Suprapubic skin (tissue), 4 donors: ENCODE measurements at regions not wholly inside any gene's neighbourhood (a gene's known extent, or its start where the extent isn't known, plus 50 kb on each side); places are given as distances from the start of the nearest gene placed in this dataset.
A peak's percentile ranks its signal among the peaks of the same experiment; 100 is the strongest.

Experiments used
- DNase-seq, 2 donors: peaks; one replicate each; pipeline ENCODE4 v3.0.0-alpha.2; 2019; ENCODE audit warnings: low spot score in 2 of 2
- H3K27ac ChIP-seq: fragments of 200-600 bp; sonication (generic); one replicate; pipeline ENCODE4 v1.5.1; 2019
- H3K27me3 ChIP-seq: fragments of 200-600 bp; sonication (generic); one replicate; pipeline ENCODE4 v1.5.1; 2019
- H3K36me3 ChIP-seq: fragments of 200-600 bp; sonication (generic); one replicate; pipeline ENCODE4 v1.5.1; 2019
- H3K4me1 ChIP-seq: fragments of 200-600 bp; sonication (generic); one replicate; pipeline ENCODE4 v1.5.1; 2019
- H3K4me3 ChIP-seq: fragments of 200-600 bp; sonication (generic); one replicate; pipeline ENCODE4 v1.5.1; 2019; ENCODE audit warnings: mild to moderate bottlenecking
- H3K9me3 ChIP-seq: fragments of 200-600 bp; sonication (generic); one replicate; pipeline ENCODE4 v1.5.1; 2019
- CTCF ChIP-seq, 2 donors: fragments of 200-600 bp in 1 of 2; fragments of 450-650 bp in 1 of 2; sonication (generic) in 1 of 2; IDR thresholded peaks; one replicate each; pipeline ENCODE4 v1.5.1; 2016 to 2019; ENCODE audit warnings: antibody characterized with exemption in 2 of 2, mild to moderate bottlenecking in 1 of 2, moderate library complexity in 1 of 2
- EP300 ChIP-seq: sonication (generic); formaldehyde crosslinking; IDR thresholded peaks from one replicate; pipeline ENCODE4 v1.6.1; 2017; ENCODE audit warnings: antibody characterized with exemption
- POLR2A ChIP-seq, 2 donors: fragments of 450-650 bp; IDR thresholded peaks; one replicate each; pipeline ENCODE4 v1.6.1; 2017; ENCODE audit warnings: antibody characterized with exemption in 2 of 2, mild to moderate bottlenecking in 2 of 2, moderate library complexity in 2 of 2
- POLR2AphosphoS5 ChIP-seq, 3 donors: sonication (generic); formaldehyde crosslinking; IDR thresholded peaks; one replicate each; pipeline ENCODE4 v1.6.1; 2017; ENCODE audit warnings: antibody characterized with exemption in 3 of 3
- WGBS: methylation state at CpG from one replicate; pipeline ENCODE4 v1.1.5; 2018; 5-methylcytosine and 5-hydroxymethylcytosine counted together

GRCh38 chr2:88810488-88810887, 119.0 kb downstream of the RPIA start:
- Histone ChIP-seq H3K36me3 (no peaks in the 10 kb centered on the region), H3K27me3 (no peaks in the 10 kb centered on the region), H3K9me3 (no peaks in the 10 kb centered on the region), H3K4me3 (no peak overlapping the region), H3K27ac (no peak overlapping the region), H3K4me1 (no peaks in the 10 kb centered on the region)
- WGBS = 91% methylated on average over 8 of the region's 8 CpGs
- no peak for DNase-seq
- TF ChIP-seq CTCF (IDR thresholded peaks at IDR 0.05) (no peak), POLR2A (IDR thresholded peaks at IDR 0.05) (no peak), POLR2AphosphoS5 (IDR thresholded peaks at IDR 0.05) (no peak), EP300 (no peak)

GRCh38 chr2:88811233-88811632, 119.8 kb downstream of the RPIA start:
- 55% methylated on average over 3 of the region's 3 CpGs for WGBS

GRCh38 chr2:88811681-88812080, 120.2 kb downstream of the RPIA start:
- Histone ChIP-seq H3K36me3 (no peaks in the 10 kb centered on the region), H3K9me3 (no peaks in the 10 kb centered on the region), H3K4me1 (no peaks in the 10 kb centered on the region), H3K27me3 (no peaks in the 10 kb centered on the region), H3K4me3 (no peak overlapping the region), H3K27ac (no peak overlapping the region)
- TF ChIP-seq POLR2AphosphoS5 (IDR thresholded peaks at IDR 0.05) = no peak
- TF ChIP-seq CTCF (IDR thresholded peaks at IDR 0.05) = no peak
- TF ChIP-seq POLR2A (IDR thresholded peaks at IDR 0.05) = no peak
- TF ChIP-seq EP300 = no peak
- DNase-seq = no peak
- 67% methylated on average over 8 of the region's 8 CpGs for WGBS

More at GRCh38 chr2:88811233-88811632, 119.8 kb downstream of the RPIA start:
- no peaks in the 10 kb centered on the region for H3K36me3 ChIP-seq
- H3K4me1 ChIP-seq = no peaks in the 10 kb centered on the region
- H3K9me3 ChIP-seq = no peaks in the 10 kb centered on the region
- no peak for DNase-seq
- TF ChIP-seq CTCF (IDR thresholded peaks at IDR 0.05) (no peak), POLR2A (IDR thresholded peaks at IDR 0.05) (no peak), POLR2AphosphoS5 (IDR thresholded peaks at IDR 0.05) (no peak), EP300 (no peak)
- H3K27me3 ChIP-seq = no peaks in the 10 kb centered on the region
- H3K27ac ChIP-seq = no peak overlapping the region
- no peak overlapping the region for H3K4me3 ChIP-seq

DNA sequence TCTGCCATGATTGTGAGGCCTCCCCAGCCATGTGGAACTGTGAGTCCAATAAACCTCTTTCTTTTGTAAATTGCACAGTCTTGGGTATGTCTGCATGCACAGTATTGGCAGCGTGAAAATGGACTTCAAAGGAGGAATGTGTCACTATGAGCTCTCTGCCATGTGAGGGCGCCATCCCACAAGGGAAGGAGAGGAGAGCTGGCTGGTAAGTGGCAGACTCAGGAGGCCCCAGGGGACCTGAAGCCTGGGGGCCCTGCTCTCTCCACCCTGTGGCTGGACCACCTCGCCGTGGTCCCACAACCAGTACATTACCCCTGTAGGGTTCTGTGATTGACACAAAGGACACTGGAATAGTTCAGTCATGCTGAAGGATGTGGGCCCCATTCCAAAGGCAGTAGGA, 122.1 kb downstream of the RPIA start:
- H3K4me1 ChIP-seq = no peaks in the 10 kb centered on the region
- H3K9me3 ChIP-seq = no peaks in the 10 kb centered on the region
- TF ChIP-seq CTCF (IDR thresholded peaks at IDR 0.05) (peak in 1 of 2 donors; percentile 9), POLR2AphosphoS5 (IDR thresholded peaks at IDR 0.05) (no peak)
- H3K27me3 ChIP-seq = no peaks in the 10 kb centered on the region
- WGBS = 81% methylated on average over 4 of the region's 4 CpGs
- H3K4me3 ChIP-seq = no peak overlapping the region
- no peak for DNase-seq
- H3K36me3 ChIP-seq = no peaks in the 10 kb centered on the region
- H3K27ac ChIP-seq = no peak overlapping the region

- Histone ChIP-seq H3K4me1 (no peaks in the 10 kb centered on the region), H3K27me3 (no peaks in the 10 kb centered on the region), H3K4me3 (no peak overlapping the region), H3K36me3 (no peaks in the 10 kb centered on the region), H3K27ac (no peak overlapping the region), H3K9me3 (no peaks in the 10 kb centered on the region)
- TF ChIP-seq POLR2AphosphoS5 (IDR thresholded peaks at IDR 0.05) (no peak), POLR2A (IDR thresholded peaks at IDR 0.05) (no peak), CTCF (IDR thresholded peaks at IDR 0.05) (no peak), EP300 (no peak)
- no peak for DNase-seq
These were observed 123.8 kb downstream of the RPIA start for GRCh38 chr2:88815282-88815681.
